ENCODE measurements at regions not wholly inside any gene's neighbourhood (a gene's known extent, or its start where the extent isn't known, plus 50 kb on each side); places are given as distances from the start of the nearest gene placed in this dataset.

- Histone ChIP-seq H3K4me2 (ENCODE audit: insufficient read depth, low read length) (no peak overlapping the region), H3K79me2 (ENCODE audit: insufficient read depth, low read length) (no peaks in the 10 kb centered on the region), H3K9me3 (ENCODE audit: low read depth, low read length) (no peaks in the 10 kb centered on the region), H3K36me3 (ENCODE audit: insufficient read depth, low read length) (no peaks in the 10 kb centered on the region), H3K27ac (ENCODE audit: low read depth, low read length) (no peak overlapping the region), H3K27me3 (ENCODE audit: insufficient read depth, low read length) (no peaks in the 10 kb centered on the region), H4K20me1 (ENCODE audit: insufficient read depth, low read length) (no peaks in the 10 kb centered on the region), H3K4me3 (ENCODE audit: insufficient read depth, low read length) (no peak overlapping the region), H3K4me1 (ENCODE audit: insufficient read depth, low read length) (no peaks in the 10 kb centered on the region), H2AFZ (ENCODE audit: low read length) (no peak overlapping the region)
- peak; percentile 44 for DNase-seq (ENCODE audit: insufficient read length, low spot score, missing footprints)
- no peak for TF ChIP-seq CTCF (IDR thresholded peaks at IDR 0.05; ENCODE audit: extremely low read depth, low read depth, low read length)
These were observed 187.7 kb upstream of the C1orf174 start for GRCh38 chr1:4087530-4088420.

GRCh38 chr1:4088676-4089075, 188.6 kb upstream of the C1orf174 start:
- H3K4me3 ChIP-seq (ENCODE audit: insufficient read depth, low read length) = no peak overlapping the region
- H3K4me1 ChIP-seq (ENCODE audit: insufficient read depth, low read length) = no peaks in the 10 kb centered on the region
- no peak for TF ChIP-seq CTCF (IDR thresholded peaks at IDR 0.05; ENCODE audit: extremely low read depth, low read depth, low read length)
- no peak overlapping the region for H3K27ac ChIP-seq (ENCODE audit: low read depth, low read length)
- peak; percentile 72 for DNase-seq (ENCODE audit: insufficient read length, low spot score, missing footprints)
- no peaks in the 10 kb centered on the region for H3K36me3 ChIP-seq (ENCODE audit: insufficient read depth, low read length)
- H3K79me2 ChIP-seq (ENCODE audit: insufficient read depth, low read length) = no peaks in the 10 kb centered on the region
- no peaks in the 10 kb centered on the region for H4K20me1 ChIP-seq (ENCODE audit: insufficient read depth, low read length)
- no peaks in the 10 kb centered on the region for H3K9me3 ChIP-seq (ENCODE audit: low read depth, low read length)
- no peak overlapping the region for H3K4me2 ChIP-seq (ENCODE audit: insufficient read depth, low read length)
- no peaks in the 10 kb centered on the region for H3K27me3 ChIP-seq (ENCODE audit: insufficient read depth, low read length)
- no peak overlapping the region for H2AFZ ChIP-seq (ENCODE audit: low read length)

- Histone ChIP-seq H3K36me3 (ENCODE audit: insufficient read depth, low read length) (no peaks in the 10 kb centered on the region), H3K79me2 (ENCODE audit: insufficient read depth, low read length) (no peaks in the 10 kb centered on the region), H3K27ac (ENCODE audit: low read depth, low read length) (no peak overlapping the region), H3K4me2 (ENCODE audit: insufficient read depth, low read length) (no peak overlapping the region), H4K20me1 (ENCODE audit: insufficient read depth, low read length) (no peaks in the 10 kb centered on the region), H3K27me3 (ENCODE audit: insufficient read depth, low read length) (no peaks in the 10 kb centered on the region), H3K9me3 (ENCODE audit: low read depth, low read length) (no peaks in the 10 kb centered on the region), H3K4me1 (ENCODE audit: insufficient read depth, low read length) (no peaks in the 10 kb centered on the region), H3K4me3 (ENCODE audit: insufficient read depth, low read length) (no peak overlapping the region), H2AFZ (ENCODE audit: low read length) (no peak overlapping the region)
- no peak for TF ChIP-seq CTCF (IDR thresholded peaks at IDR 0.05; ENCODE audit: extremely low read depth, low read depth, low read length)
- no peak for DNase-seq (ENCODE audit: insufficient read length, low spot score, missing footprints)
These were observed 189.5 kb upstream of the C1orf174 start for GRCh38 chr1:4089421-4090175.

GRCh38 chr1:4090556-4090955, 190.5 kb upstream of the C1orf174 start:
- H2AFZ ChIP-seq (ENCODE audit: low read length) = no peak overlapping the region
- H3K9me3 ChIP-seq (ENCODE audit: low read depth, low read length) = no peaks in the 10 kb centered on the region
- no peak overlapping the region for H3K4me3 ChIP-seq (ENCODE audit: insufficient read depth, low read length)
- TF ChIP-seq CTCF (IDR thresholded peaks at IDR 0.05; ENCODE audit: extremely low read depth, low read depth, low read length) = no peak
- no peak overlapping the region for H3K27ac ChIP-seq (ENCODE audit: low read depth, low read length)
- no peak overlapping the region for H3K4me2 ChIP-seq (ENCODE audit: insufficient read depth, low read length)
- no peaks in the 10 kb centered on the region for H3K27me3 ChIP-seq (ENCODE audit: insufficient read depth, low read length)
- H4K20me1 ChIP-seq (ENCODE audit: insufficient read depth, low read length) = no peaks in the 10 kb centered on the region
- no peaks in the 10 kb centered on the region for H3K4me1 ChIP-seq (ENCODE audit: insufficient read depth, low read length)
- H3K79me2 ChIP-seq (ENCODE audit: insufficient read depth, low read length) = no peaks in the 10 kb centered on the region
- peak; percentile 61 for DNase-seq (ENCODE audit: insufficient read length, low spot score, missing footprints)
- no peaks in the 10 kb centered on the region for H3K36me3 ChIP-seq (ENCODE audit: insufficient read depth, low read length)

All from osteoblast (primary cell).